Brain microvascular endothelial cell (primary cell): ENCODE measurements at regions not wholly inside any gene's neighbourhood (a gene's known extent, or its start where the extent isn't known, plus 50 kb on each side); places are given as distances from the start of the nearest gene placed in this dataset.

Experiments used
- DNase-seq: peaks from one replicate; pipeline ENCODE4 v3.0.0-alpha.2; 2020
- H3K27ac ChIP-seq: fragments of 250-450 bp; sonication (Bioruptor Pico); 2 replicates; pipeline ENCODE4 v1.5.1; 2020; ENCODE audit warnings: mild to moderate bottlenecking, moderate library complexity
- H3K27me3 ChIP-seq: fragments of 250-450 bp; sonication (Bioruptor Pico); replicated peaks from 2 replicates; pipeline ENCODE4 v1.5.1; 2020; ENCODE audit warnings: mild to moderate bottlenecking
- H3K36me3 ChIP-seq: fragments of 250-450 bp; sonication (Bioruptor Pico); replicated peaks from 2 replicates; pipeline ENCODE4 v1.5.1; 2020; ENCODE audit warnings: mild to moderate bottlenecking
- H3K4me3 ChIP-seq: 2 replicates; pipeline ENCODE4 v1.5.1; 2011; ENCODE audit warnings: low read depth, mild to moderate bottlenecking, control low read depth, low read length, moderate library complexity
- in situ Hi-C: cut with HindIII; loops from 2 replicates; pipeline ENCODE4 v1.10.0; 2017; ENCODE audit warnings: low sequenced_read_pairs, low pct_ligation_motif_present
- TF ChIP-seq, protein P1 (sequence below): IDR thresholded peaks from 2 replicates; pipeline ENCODE4 v1.5.1; 2011; ENCODE audit warnings: low read depth, mild to moderate bottlenecking, moderate library complexity, low read length, control low read depth, inconsistent platforms; ENCODE audit errors: missing control alignments

DNA sequence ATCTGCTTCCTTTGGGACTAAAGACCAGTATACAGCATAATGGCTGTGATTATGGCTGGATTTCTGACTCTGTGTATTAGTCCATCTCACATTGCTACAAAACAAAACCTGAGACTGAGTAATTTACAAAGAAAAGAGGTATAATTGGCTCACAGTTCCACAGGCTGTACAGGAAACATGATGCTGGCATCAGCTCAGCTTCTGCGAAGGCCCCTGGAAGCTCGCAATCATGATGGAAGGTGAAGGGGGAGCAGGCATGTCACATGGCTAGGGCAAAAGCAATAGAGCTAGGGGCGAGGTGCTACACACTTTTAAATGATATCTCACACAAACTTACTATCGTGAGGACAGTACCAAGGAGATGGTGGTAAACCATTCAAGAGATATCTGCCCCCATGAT lies 68.0 kb upstream of the GADL1 start:
- no peak for DNase-seq
- TF ChIP-seq, protein P1, sequence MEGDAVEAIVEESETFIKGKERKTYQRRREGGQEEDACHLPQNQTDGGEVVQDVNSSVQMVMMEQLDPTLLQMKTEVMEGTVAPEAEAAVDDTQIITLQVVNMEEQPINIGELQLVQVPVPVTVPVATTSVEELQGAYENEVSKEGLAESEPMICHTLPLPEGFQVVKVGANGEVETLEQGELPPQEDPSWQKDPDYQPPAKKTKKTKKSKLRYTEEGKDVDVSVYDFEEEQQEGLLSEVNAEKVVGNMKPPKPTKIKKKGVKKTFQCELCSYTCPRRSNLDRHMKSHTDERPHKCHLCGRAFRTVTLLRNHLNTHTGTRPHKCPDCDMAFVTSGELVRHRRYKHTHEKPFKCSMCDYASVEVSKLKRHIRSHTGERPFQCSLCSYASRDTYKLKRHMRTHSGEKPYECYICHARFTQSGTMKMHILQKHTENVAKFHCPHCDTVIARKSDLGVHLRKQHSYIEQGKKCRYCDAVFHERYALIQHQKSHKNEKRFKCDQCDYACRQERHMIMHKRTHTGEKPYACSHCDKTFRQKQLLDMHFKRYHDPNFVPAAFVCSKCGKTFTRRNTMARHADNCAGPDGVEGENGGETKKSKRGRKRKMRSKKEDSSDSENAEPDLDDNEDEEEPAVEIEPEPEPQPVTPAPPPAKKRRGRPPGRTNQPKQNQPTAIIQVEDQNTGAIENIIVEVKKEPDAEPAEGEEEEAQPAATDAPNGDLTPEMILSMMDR, result no peak

DNA sequence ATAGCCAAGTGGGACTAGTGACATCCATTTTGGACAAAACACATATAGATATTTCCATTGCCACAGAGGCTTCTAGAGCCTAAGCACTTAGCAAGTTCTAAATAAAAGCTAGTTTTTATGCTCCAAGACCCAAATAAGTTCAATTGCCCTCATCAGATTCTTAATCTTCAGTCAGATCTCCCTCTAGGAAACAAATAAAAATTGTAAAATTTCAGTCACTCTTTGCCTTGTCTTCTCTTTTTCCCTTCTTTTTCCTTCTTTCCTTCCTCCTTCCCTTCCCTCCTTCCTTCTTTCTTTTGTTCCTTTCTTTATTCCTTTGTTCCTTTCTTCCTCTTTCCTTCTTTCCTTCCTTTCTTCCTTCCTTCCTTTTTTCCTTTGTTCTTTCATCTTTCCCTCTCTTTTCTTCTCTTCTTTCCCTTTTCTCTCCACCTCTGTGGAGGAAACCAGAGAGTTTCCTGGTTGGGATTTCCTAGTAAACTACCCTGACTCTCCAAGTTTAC lies 68.8 kb upstream of the GADL1 start:
- no peak overlapping the region for H3K27ac ChIP-seq
- in situ Hi-C loops, result no loop called here

More for the DNA sequence above, 68.0 kb upstream of the GADL1 start:
- Histone ChIP-seq H3K27me3 (no peaks in the 10 kb centered on the region), H3K36me3 (no peaks in the 10 kb centered on the region), H3K4me3 (no peak overlapping the region), H3K27ac (no peak overlapping the region)
- in situ Hi-C loops, result no loop called here

DNA sequence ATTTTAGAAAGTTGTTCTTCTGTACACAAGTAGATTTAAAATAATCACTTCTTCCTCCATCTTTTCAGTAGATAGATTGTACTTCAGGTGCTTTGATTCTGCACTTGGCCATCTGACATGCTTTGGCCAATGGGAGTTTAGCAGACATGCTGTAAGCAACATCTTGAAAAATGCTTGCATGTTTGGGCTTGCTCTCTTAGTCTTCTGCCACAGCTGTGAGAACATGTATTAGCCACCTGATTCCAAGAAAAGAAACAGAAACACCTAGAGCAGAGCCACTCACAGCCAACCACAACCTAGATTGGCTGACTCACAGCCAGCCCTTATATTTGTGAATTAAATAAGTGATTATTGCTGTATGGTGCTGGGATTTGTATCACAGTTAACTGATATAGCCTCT lies 70.2 kb upstream of the GADL1 start:
- TF ChIP-seq, protein P1, result no peak
- Histone ChIP-seq H3K4me3 (no peak overlapping the region), H3K36me3 (no peaks in the 10 kb centered on the region), H3K27ac (no peak overlapping the region), H3K27me3 (no peaks in the 10 kb centered on the region)
- in situ Hi-C loops, result no loop called here
- DNase-seq, result no peak

More for the DNA sequence above, 68.8 kb upstream of the GADL1 start:
- Histone ChIP-seq H3K36me3 (no peaks in the 10 kb centered on the region), H3K27me3 (no peaks in the 10 kb centered on the region), H3K4me3 (no peak overlapping the region)
- TF ChIP-seq, protein P1, result no peak
- DNase-seq, result no peak

DNA sequence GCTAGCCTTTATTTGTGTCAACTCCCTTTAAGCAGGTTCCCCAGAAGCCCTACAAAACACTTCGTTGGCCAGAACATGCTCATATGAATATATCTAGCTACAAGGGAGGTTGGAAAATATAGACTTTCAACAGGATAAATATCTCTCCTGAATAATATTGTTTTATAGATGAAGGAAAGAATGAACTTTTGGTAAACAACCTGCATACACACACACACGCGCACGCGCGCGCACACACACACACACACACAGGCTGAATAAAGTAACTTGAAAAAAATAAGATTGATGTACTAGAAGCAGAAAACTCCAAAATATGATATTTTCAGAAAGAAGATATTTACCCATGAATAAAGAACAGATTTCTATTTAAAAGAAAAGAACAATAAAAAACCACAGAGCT lies 72.4 kb upstream of the GADL1 start:
- no peaks in the 10 kb centered on the region for H3K36me3 ChIP-seq
- TF ChIP-seq, protein P1, result no peak
- H3K27ac ChIP-seq, result no peak overlapping the region
- no peak overlapping the region for H3K4me3 ChIP-seq
- in situ Hi-C loops, result no loop called here
- DNase-seq, result no peak
- H3K27me3 ChIP-seq, result no peaks in the 10 kb centered on the region

DNA sequence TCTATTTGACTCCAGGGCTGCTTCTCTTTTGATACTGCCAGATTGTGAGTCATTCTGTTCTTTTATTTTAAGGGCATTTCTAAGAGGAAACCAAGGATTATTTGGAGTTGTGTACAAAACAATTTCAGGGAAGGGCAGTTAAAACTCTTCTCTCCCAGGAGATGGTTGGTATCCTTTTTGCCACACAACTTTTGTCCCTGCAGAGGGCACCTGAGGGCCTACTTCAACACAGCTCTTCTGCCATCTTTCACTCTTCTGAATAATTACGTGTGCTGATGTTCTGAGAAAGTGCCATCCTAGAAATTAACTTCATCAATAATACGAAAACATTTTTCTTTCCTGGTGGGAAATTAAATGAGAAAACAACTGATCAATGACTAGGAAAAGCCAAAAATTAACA lies 75.7 kb upstream of the GADL1 start:
- in situ Hi-C loops, result no loop called here
- H3K36me3 ChIP-seq, result no peaks in the 10 kb centered on the region
- TF ChIP-seq, protein P1, result peak; percentile 52
- no peak for DNase-seq
- H3K27ac ChIP-seq, result no peak overlapping the region
- H3K27me3 ChIP-seq, result no peaks in the 10 kb centered on the region
- no peak overlapping the region for H3K4me3 ChIP-seq

DNA sequence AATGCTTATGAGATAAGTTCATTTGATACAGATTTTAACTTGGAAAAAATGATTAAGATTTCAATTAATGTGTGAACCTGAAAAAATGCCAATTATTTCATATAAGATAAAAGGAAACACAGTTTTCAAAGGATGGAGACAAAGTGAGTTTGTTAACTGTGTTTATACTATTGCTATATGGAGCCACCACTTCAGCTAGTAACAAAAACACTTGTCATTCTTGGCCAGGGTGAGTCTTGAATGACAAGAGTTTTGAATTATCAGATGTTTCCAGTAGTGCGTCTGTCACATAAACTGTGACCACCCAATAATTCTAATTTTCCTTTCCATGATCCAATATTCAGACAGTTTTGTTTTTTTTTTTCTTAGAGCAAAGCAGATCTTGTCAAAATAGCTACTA lies 78.0 kb upstream of the GADL1 start:
- TF ChIP-seq, protein P1, result no peak
- in situ Hi-C loops, result no loop called here
- no peak for DNase-seq
- Histone ChIP-seq H3K4me3 (no peak overlapping the region), H3K27ac (no peak overlapping the region), H3K36me3 (no peaks in the 10 kb centered on the region), H3K27me3 (no peaks in the 10 kb centered on the region)
